ENCODE measurements at regions not wholly inside any gene's neighbourhood (a gene's known extent, or its start where the extent isn't known, plus 50 kb on each side); places are given as distances from the start of the nearest gene placed in this dataset.
"Not testable (repeated sequence)": the region's sequence is repeated elsewhere in the genome, so short reads cannot be mapped to it uniquely, and the experiment has no call there.

DNA sequence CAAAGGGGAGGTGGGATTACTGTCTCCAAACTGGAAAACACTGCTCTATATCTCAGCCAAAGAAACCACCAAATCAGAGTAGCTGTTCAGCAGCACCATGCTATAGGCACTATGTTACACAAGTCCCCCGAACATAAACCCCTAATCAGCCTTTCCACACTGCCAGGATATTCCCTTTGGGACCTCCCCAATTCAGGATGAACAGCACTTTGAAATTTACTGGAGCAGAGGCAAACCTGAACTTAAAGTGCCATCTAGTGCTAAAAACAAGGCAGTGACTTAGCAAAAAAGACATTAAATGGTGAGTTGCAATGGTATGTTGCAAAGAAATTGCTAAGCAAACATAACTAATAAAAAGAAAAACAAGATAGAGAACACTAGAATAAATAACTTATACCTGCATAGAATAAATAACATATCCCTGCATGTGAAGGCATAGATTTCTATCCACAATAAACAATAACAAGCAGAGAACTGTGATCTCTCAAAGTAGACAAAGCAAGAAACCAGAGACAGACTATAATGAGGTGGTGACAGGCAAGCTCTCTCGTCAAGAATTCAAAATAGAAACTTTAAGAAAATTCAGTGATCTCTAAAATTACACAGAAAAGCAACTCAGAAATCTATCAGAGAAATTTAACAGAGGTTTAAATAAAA, 584.4 kb upstream of the ACO1 start:
- no peak for DNase-seq

GRCh38 chr9:31807574-31808256, 576.7 kb upstream of the ACO1 start:
- no peak for DNase-seq

DNA sequence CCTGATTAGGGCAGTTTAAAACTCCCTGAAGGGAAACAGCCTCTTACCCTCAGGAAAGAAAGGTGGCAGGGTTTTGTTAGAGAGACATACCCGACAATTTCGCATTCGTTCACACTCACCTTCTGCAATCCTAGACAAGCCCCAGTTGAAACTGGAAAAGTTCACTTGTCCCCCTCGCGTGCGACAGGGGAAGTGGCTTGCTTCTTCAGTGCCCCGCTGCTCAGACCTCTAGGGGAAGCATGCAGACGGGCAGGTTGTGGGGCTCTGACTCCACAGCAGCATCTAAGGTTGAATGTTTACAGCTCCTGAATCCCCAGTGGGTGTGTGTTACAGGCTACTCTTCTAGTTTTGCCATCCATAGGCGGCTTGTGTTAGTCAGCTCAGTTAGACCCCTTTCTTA, 575.7 kb upstream of the ACO1 start:
- DNase-seq: no peak

DNA sequence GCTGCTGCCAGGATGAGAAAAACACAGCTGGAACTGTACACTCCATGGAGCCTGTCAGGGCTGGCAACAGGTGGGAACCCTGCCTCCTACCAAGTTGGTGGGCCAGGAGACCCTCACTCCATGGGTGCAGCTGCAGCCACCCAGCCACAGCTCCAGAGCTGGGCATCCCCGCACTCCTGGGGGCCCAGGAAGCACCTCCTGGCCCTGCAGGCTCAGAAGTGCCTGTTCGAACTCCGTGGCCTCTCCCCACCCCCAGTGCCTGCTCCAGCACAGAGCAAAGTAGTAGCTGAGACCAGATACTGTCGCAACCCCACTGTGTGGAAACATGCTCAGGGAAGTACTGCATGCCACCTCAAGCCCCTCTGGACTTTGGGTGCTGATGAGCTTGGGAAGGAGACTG, 564.0 kb upstream of the ACO1 start:
- no peak for DNase-seq

- DNase-seq: no peak
Measured at GRCh38 chr9:31821583-31821982, 562.9 kb upstream of the ACO1 start.

DNA sequence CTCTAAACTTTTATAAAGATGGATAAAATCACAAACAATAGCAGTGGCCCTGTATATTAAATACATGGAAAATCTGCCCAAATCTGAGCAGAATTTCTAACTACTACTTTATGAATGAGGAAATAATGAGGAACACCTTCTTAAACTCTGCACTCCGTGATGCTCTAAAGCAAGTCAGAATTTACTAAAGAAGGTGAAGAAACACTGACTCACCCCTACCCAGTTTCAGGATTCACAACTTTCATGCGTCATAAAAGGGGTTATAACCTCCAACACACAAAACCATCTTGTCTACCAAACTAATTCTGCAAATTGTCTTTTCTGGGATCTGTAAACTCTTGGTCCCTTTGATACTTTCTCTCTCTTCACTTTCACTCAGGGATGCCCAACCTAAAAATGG, 561.1 kb upstream of the ACO1 start:
- no peak for DNase-seq

DNA sequence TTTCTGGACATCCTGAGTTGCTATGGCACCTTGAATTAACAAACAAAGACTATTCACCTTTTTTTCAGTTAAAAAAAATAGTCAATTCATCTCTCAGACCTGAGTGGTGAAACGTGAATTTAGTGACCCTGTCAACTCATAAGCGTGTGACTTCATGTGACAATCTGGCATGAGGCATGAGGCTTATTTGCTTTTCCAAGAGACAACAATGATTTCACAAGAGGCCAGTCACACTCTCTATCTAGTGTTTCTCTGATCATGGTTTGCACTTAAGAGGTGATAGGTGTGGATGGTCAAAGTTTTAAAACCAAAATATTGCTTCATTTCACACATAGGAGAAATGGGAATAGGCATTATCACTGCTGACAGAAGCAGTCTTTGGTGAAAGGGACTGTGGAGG, 559.6 kb upstream of the ACO1 start:
- no peak for DNase-seq

DNA sequence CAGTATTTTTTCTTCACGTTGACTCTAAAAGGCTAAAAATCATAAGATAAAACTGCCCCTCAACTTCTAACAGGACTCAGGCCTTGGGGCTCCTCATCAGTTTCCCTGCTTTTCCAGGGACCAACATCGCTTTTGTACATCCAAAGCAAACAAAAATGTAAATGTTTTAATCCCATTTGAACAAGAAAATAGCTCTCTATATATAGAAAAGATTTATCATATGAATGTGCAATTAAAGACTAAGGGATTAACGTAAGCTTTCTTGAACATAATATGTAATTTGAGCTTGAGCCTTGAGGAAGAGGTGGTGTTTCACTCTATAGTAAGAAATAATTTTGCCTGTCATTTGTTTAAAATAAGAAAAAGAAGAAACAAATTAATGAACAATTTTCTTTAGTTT, 547.2 kb upstream of the ACO1 start:
- no peak for DNase-seq

DNA sequence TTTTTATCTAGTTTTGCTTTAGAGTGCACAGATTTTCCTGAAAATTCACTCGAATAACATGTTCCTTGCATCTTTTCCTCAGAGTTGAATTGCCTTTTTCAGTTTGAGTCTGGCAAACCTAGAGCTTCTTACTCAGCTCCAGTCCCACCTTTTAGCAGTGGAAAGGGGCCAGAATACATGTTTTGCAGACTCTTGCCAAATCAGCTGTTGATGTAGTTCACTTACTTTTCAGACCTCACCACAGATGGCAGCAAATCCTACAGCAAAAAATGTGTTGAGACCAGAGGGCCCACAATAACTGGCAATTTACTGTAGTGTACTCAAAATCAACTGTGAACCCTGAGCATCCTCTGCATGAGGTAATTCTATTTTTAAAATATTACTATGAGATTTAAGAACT, 545.2 kb upstream of the ACO1 start:
- DNase-seq: peak; percentile 38

GRCh38 chr9:31840702-31841101, 543.7 kb upstream of the ACO1 start:
- no peak for DNase-seq

GRCh38 chr9:31847963-31848362, 536.5 kb upstream of the ACO1 start:
- no peak for DNase-seq

DNA sequence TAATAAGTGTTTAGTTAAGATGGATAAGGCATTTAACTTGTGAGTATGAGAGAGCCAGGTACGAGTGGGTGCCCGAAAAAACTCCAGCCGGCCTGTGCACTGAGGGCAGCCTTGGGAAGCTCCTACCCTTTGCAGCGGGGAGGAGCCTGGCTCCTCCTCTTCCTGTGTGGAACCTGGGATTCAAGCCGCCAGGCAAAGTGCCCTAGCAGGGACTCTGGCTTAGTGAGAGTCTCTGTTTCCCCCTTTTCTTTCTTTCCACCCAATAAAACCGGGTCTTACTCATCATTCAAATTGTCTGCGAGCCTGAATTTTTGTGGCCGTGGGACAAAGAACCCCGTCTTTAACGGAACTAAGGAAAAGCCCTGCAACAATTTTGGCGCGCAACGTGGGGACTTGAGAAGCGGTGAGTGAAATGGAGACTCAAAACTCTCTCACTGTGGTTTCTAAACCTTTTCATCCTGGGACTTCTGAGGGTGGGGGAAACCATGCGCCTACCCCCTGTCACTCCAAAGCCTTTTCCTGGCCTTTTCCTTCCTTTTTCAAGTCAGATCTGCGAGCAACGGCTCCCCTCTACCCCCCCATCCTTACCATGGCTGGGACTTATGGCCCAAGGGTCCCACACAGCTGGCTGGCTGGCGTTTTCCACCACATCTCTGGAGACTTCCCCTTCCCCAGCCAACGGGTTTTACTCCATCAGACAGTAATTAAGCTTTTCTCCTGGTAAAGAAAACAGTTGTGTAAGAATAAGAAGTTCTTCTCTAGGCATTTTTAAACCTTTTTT, 535.7 kb upstream of the ACO1 start:
- DNase-seq: no peak

GRCh38 chr9:31854187-31854586, 530.3 kb upstream of the ACO1 start:
- no peak for DNase-seq

- DNase-seq: no peak
Measured at GRCh38 chr9:31868830-31869229, 515.6 kb upstream of the ACO1 start.

- DNase-seq: no peak
Measured at GRCh38 chr9:31870276-31870675, 514.2 kb upstream of the ACO1 start.

DNA sequence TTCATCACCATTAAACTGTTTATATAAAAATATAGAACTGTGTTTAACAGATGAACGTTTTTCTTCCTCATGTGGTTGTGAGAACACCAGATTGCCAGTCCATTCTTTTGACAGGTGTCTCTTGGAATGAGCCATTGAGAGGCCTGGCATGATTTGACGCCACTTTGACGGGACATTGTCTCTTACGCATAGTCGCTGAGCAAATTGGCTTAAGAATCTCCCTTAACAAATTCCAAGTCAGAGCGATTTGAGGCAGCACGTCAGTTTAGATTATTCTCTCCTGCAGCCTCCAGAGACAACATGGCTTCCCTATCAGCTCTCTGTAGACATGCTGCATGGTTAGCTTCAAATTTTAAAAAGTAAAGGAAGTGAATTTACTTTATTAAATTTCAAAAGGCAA, 510.7 kb upstream of the ACO1 start:
- DNase-seq: no peak

DNA sequence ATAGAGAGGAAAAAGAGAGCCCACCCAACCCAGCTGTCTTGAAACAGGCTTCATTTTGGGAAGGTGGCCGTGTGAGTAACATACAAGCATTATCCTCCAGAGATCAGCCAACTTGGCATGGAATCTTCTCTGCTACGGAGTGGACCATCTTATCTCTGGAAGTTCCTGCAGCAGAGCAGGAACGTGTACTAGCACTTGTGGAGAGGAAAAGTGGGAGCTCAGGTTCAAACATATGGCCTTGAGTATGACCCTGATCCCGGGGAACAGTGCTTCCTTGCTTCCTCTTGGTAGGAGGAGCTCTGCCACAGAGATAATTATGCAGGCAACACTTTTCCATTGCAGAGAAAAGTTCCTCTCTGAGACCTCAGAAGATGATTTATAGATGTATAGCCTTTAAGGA, 490.4 kb upstream of the ACO1 start:
- no peak for DNase-seq

DNA sequence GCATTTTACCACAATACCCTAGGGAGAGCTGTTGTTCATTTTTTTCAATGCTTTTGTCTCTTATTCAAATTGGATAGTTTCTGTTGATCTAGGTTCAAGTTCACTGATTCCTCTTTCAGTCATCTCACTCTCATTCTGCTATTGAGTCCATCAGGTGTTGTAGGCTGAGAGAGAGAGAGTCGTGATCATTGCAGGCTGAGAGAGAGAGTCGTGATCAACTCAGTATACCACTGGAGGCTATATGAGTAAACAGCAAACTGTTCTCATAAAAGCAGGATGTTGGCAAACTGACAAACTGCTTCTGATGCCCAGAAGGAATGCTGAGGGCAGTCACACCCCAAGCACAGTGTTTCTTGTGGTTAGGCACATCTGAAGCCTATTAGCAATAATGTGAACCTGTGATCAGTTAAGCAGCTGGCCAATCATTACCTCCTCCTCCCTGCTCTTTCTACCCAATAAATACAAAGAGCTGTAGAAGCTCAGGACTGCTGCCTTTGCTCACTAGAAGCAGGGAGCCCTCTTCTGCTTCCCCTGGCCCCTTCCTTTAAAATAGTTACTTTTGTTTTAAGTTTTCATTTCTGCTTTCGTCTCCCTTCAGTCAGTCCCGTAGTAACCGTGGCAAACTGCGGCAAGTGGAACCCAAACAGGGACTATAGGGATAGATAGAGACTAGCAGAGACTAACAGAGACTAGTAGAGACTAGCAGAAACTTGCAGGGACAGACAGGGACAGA, 476.1 kb upstream of the ACO1 start:
- no peak for DNase-seq

GRCh38 chr9:31908891-31909480, 475.5 kb upstream of the ACO1 start:
- DNase-seq: no peak

DNA sequence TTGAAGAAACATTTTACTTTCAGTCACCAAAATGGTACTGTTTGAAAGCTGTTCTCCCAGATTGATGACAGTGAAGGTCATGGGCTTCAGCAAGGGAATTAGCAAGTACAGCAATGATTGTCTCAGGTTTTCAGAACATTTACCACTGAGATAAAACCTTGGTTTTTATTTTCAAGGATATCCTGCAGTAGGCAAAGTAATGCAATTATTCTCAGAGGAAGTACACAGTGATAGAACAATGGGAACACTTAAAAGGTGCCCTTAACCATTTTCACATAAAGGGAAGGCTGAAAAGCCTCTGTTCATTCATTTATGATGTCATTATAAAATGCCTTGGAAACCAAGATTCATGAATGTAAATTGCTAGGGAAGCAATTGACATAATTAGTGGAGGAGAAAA, 471.8 kb upstream of the ACO1 start:
- no peak for DNase-seq

- DNase-seq: no peak
Measured at GRCh38 chr9:31916591-31917241, 467.7 kb upstream of the ACO1 start.

- DNase-seq: not testable (repeated sequence)
Measured at GRCh38 chr9:31937737-31938136, 446.7 kb upstream of the ACO1 start.

- no peak for DNase-seq
Measured at GRCh38 chr9:31950756-31951155, 433.7 kb upstream of the ACO1 start.
